ENCODE measurements at regions not wholly inside any gene's neighbourhood (a gene's known extent, or its start where the extent isn't known, plus 50 kb on each side); places are given as distances from the start of the nearest gene placed in this dataset.

DNA sequence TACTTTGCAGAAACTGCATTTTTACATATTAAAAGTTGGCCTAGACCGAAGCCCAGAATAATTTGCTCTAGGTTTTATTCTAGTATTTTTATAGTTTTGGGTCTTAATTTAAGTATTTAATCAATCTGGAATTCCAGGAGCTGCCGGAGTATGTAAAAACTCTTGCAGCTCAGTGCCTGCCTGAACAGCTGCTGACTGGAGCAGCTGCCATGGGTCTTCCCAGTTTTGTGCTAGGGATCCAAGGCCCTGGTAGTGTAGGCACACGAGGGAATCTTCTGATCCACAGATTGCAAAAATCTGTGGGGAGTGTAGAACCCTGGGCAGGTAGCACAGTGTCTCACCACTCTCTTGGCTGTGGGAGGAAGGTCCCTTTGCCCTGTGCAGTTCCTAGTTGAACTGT, 87.0 kb upstream of the HS3ST3A1 start:
- H3K36me3 ChIP-seq (ENCODE audit: control insufficient read depth in 2 of 4, insufficient read depth in 4 of 4, low read length in 3 of 4), result no peaks in the 10 kb centered on the region
- 83% methylated on average over 3 of the region's 3 CpGs; no CpG with 5 or more reads in 1 of the 2 experiments for WGBS, 2 experiments (ENCODE audit: extremely low coverage in 1 of 2, insufficient coverage in 1 of 2, insufficient read length in 1 of 2, insufficient replicate concordance in 2 of 2, low coverage in 1 of 2, low lambda C conversion rate in 2 of 2, missing lambda C conversion rate in 1 of 2)
- ChIA-PET CTCF (ENCODE audit: partially characterized antibody) (no interaction called here), POLR2A (ENCODE audit: partially characterized antibody) (no interaction called here)
- H2BK15ac ChIP-seq (ENCODE audit: low read length), result no peak overlapping the region
- H4K91ac ChIP-seq (replicated peaks; ENCODE audit: insufficient read length, low read length), result no peak overlapping the region
- H3K56ac ChIP-seq (replicated peaks; ENCODE audit: insufficient read length, low read depth, low read length), result no peak overlapping the region
- H3K4ac ChIP-seq (replicated peaks; ENCODE audit: insufficient read length, low read depth, low read length), result no peak overlapping the region
- FAIRE-seq (no peak), DNase-seq (ENCODE audit: low read depth in 1 of 2, low spot score in 2 of 2) (no peak)
- no peak overlapping the region for H2BK120ac ChIP-seq (replicated peaks; ENCODE audit: low read depth, low read length)
- no peaks in the 10 kb centered on the region for H4K20me1 ChIP-seq (replicated peaks in 1 of 2; ENCODE audit: control insufficient read depth in 1 of 2, insufficient read depth in 2 of 2, low read length in 2 of 2)
- H2AFZ ChIP-seq (ENCODE audit: low read length), result no peak overlapping the region
- H2BK12ac ChIP-seq (ENCODE audit: low read depth, low read length), result no peak overlapping the region
- H3K18ac ChIP-seq (ENCODE audit: extremely low read depth, low read length), result no peak overlapping the region
- no peak overlapping the region for H3K4me3 ChIP-seq (ENCODE audit: extremely low read depth in 1 of 4, insufficient read depth in 2 of 4, low read depth in 3 of 4, low read length in 4 of 4)
- no peak overlapping the region for H4K8ac ChIP-seq (ENCODE audit: extremely low read depth, insufficient read depth, low read length)
- H3K23me2 ChIP-seq (ENCODE audit: low read depth, low read length), result no peaks in the 10 kb centered on the region
- no peak overlapping the region for H3K23ac ChIP-seq (ENCODE audit: insufficient read length)
- no peak overlapping the region for H4K5ac ChIP-seq (ENCODE audit: insufficient read length, low read depth, low read length)
- H2AK5ac ChIP-seq (ENCODE audit: low read depth, low read length), result no peak overlapping the region
- no peaks in the 10 kb centered on the region for H3K9me3 ChIP-seq (ENCODE audit: insufficient read depth in 2 of 2, low read depth in 1 of 2, low read length in 1 of 2)
- TF ChIP-seq, protein P1, sequence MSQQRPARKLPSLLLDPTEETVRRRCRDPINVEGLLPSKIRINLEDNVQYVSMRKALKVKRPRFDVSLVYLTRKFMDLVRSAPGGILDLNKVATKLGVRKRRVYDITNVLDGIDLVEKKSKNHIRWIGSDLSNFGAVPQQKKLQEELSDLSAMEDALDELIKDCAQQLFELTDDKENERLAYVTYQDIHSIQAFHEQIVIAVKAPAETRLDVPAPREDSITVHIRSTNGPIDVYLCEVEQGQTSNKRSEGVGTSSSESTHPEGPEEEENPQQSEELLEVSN (IDR thresholded peaks at IDR 0.05), result no peak
- TF ChIP-seq, protein P2, sequence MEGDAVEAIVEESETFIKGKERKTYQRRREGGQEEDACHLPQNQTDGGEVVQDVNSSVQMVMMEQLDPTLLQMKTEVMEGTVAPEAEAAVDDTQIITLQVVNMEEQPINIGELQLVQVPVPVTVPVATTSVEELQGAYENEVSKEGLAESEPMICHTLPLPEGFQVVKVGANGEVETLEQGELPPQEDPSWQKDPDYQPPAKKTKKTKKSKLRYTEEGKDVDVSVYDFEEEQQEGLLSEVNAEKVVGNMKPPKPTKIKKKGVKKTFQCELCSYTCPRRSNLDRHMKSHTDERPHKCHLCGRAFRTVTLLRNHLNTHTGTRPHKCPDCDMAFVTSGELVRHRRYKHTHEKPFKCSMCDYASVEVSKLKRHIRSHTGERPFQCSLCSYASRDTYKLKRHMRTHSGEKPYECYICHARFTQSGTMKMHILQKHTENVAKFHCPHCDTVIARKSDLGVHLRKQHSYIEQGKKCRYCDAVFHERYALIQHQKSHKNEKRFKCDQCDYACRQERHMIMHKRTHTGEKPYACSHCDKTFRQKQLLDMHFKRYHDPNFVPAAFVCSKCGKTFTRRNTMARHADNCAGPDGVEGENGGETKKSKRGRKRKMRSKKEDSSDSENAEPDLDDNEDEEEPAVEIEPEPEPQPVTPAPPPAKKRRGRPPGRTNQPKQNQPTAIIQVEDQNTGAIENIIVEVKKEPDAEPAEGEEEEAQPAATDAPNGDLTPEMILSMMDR (IDR thresholded peaks at IDR 0.05; ENCODE audit: control extremely low read depth in 1 of 3, insufficient read depth in 1 of 3, low read depth in 1 of 3, low read length in 3 of 3), result no peak
- no peak for TF ChIP-seq NANOG (IDR thresholded peaks at IDR 0.05; ENCODE audit: insufficient read depth, low read depth, low read length, poor library complexity, severe bottlenecking)
- no peak for TF ChIP-seq HDAC2 (IDR thresholded peaks at IDR 0.05; ENCODE audit: borderline replicate concordance in 1 of 2, low read depth in 2 of 2, low read length in 2 of 2)
- no peak for TF ChIP-seq SAP30 (IDR thresholded peaks at IDR 0.05; ENCODE audit: insufficient read depth, insufficient replicate concordance, low read length)
- no peak for TF ChIP-seq KDM1A (IDR thresholded peaks at IDR 0.05; ENCODE audit: borderline replicate concordance, low read length)
- H3K4me2 ChIP-seq (ENCODE audit: insufficient read depth in 1 of 2, low read depth in 2 of 2, low read length in 2 of 2), result no peak overlapping the region; a peak in 1 of 4 replicates
- no peaks in the 10 kb centered on the region for H3K4me1 ChIP-seq (replicated peaks in 1 of 4; ENCODE audit: control insufficient read depth in 3 of 4, insufficient read depth in 4 of 4, low read length in 3 of 4)
- H3K9ac ChIP-seq (replicated peaks in 1 of 4; ENCODE audit: extremely low read depth in 1 of 4, low read depth in 3 of 4, low read length in 3 of 4), result no peak overlapping the region
- no peaks in the 10 kb centered on the region for H3K79me2 ChIP-seq (ENCODE audit: control insufficient read depth in 1 of 2, insufficient read depth in 2 of 2, low read length in 2 of 2)
- no peaks in the 10 kb centered on the region for H3K27me3 ChIP-seq (replicated peaks in 1 of 4; ENCODE audit: control insufficient read depth in 3 of 4, extremely low read depth in 1 of 4, insufficient read depth in 3 of 4, low read length in 3 of 4)
- H2BK20ac ChIP-seq (ENCODE audit: low read length), result no peak overlapping the region
- no peak overlapping the region for H3K27ac ChIP-seq (ENCODE audit: low read depth, low read length)
- no peaks in the 10 kb centered on the region for H3K79me1 ChIP-seq (ENCODE audit: low read depth, low read length)
- no peak overlapping the region for H2BK5ac ChIP-seq (ENCODE audit: low read depth, low read length)
- H3K14ac ChIP-seq (ENCODE audit: insufficient read length), result no peak overlapping the region

All from H1 (cell line).